HG03439 (cell line): ENCODE measurements at regions not wholly inside any gene's neighbourhood (a gene's known extent, or its start where the extent isn't known, plus 50 kb on each side); places are given as distances from the start of the nearest gene placed in this dataset.
A peak's percentile ranks its signal among the peaks of the same experiment; 100 is the strongest.

Source experiments
- ATAC-seq: cut with Tn5 transposase; IDR thresholded peaks from one replicate; pipeline ENCODE4 v1.9.1; 2021; ENCODE audit warnings: mild to moderate bottlenecking, moderate library complexity; ENCODE audit not compliant: unreplicated experiment

- ATAC-seq = no peak
Measured at GRCh38 chr15:77557564-77557963, 75.1 kb downstream of the LINGO1 start.

- no peak for ATAC-seq
Measured at GRCh38 chr15:77557144-77557543, 75.6 kb downstream of the LINGO1 start.

GRCh38 chr15:77556622-77557021, 76.1 kb downstream of the LINGO1 start:
- ATAC-seq = no peak

GRCh38 chr15:77555232-77555631, 77.5 kb downstream of the LINGO1 start:
- no peak for ATAC-seq

- ATAC-seq = no peak
Measured at GRCh38 chr15:77554306-77555080, 78.2 kb downstream of the LINGO1 start.

GRCh38 chr15:77553695-77554094, 79.0 kb downstream of the LINGO1 start:
- no peak for ATAC-seq

- ATAC-seq = no peak
Measured at GRCh38 chr15:77553257-77553656, 79.5 kb downstream of the LINGO1 start.

- no peak for ATAC-seq
Measured at GRCh38 chr15:77552066-77552465, 80.6 kb downstream of the LINGO1 start.

- ATAC-seq = no peak
Measured at GRCh38 chr15:77550301-77551251, 82.1 kb downstream of the LINGO1 start.

- no peak for ATAC-seq
Measured at GRCh38 chr15:77549576-77550288, 83.0 kb downstream of the LINGO1 start.

- no peak for ATAC-seq
Measured at GRCh38 chr15:77548589-77549557, 83.8 kb downstream of the LINGO1 start.

- no peak for ATAC-seq
Measured at GRCh38 chr15:77547801-77548588, 84.7 kb downstream of the LINGO1 start.

- no peak for ATAC-seq
Measured at GRCh38 chr15:77546870-77547269, 85.8 kb downstream of the LINGO1 start.

- ATAC-seq = no peak
Measured at GRCh38 chr15:77546050-77546501, 86.6 kb downstream of the LINGO1 start.

- ATAC-seq = no peak
Measured at GRCh38 chr15:77545058-77545457, 87.7 kb downstream of the LINGO1 start.

- no peak for ATAC-seq
Measured at GRCh38 chr15:77544162-77544561, 88.5 kb downstream of the LINGO1 start.

GRCh38 chr15:77543159-77543882, 89.4 kb downstream of the LINGO1 start:
- ATAC-seq = peak; percentile 64

- no peak for ATAC-seq
Measured at GRCh38 chr15:77542491-77543001, 90.2 kb downstream of the LINGO1 start.
